GM23338 (cell line): ENCODE measurements at regions not wholly inside any gene's neighbourhood (a gene's known extent, or its start where the extent isn't known, plus 50 kb on each side); places are given as distances from the start of the nearest gene placed in this dataset.

Experiments
- ATAC-seq: fragments of 200-7000 bp; cut with Tn5 transposase; 3 replicates; pipeline ENCODE4 v1.9.1; 2020
- DNase-seq: peaks from one replicate; pipeline ENCODE4 v3.0.0-alpha.2; 2015; ENCODE audit warnings: low spot score
- H2AFZ ChIP-seq: fragments of 200-600 bp; sonication (generic); 2 replicates; pipeline ENCODE4 v1.8.0; 2016; ENCODE audit warnings: antibody characterized with exemption, mild to moderate bottlenecking, moderate library complexity
- H3F3A ChIP-seq: fragments of 200-600 bp; sonication (generic); replicated peaks from 2 replicates; pipeline ENCODE4 v1.8.0; 2017; ENCODE audit warnings: antibody characterized with exemption, mixed run types, low read depth
- H3K27ac ChIP-seq: fragments of 200-600 bp; sonication (generic); 2 replicates; pipeline ENCODE4 v1.6.1; 2016; ENCODE audit warnings: low read depth
- H3K27me3 ChIP-seq: fragments of 200-600 bp; sonication (generic); 2 replicates; pipeline ENCODE4 v1.8.0; 2016; ENCODE audit warnings: mild to moderate bottlenecking, mixed run types, moderate library complexity; ENCODE audit not compliant: insufficient read depth
- H3K36me3 ChIP-seq: fragments of 200-600 bp; sonication (generic); 2 replicates; pipeline ENCODE4 v1.8.0; 2016; ENCODE audit warnings: mild to moderate bottlenecking; ENCODE audit not compliant: insufficient read depth
- H3K4me1 ChIP-seq: fragments of 200-600 bp; sonication (generic); 2 replicates; pipeline ENCODE4 v1.8.0; 2016; ENCODE audit warnings: mild to moderate bottlenecking, moderate library complexity; ENCODE audit not compliant: insufficient read depth
- H3K4me2 ChIP-seq: fragments of 200-600 bp; sonication (generic); 2 replicates; pipeline ENCODE4 v1.7.1; 2017; ENCODE audit warnings: mixed run types
- H3K4me3 ChIP-seq: fragments of 200-600 bp; sonication (generic); 2 replicates; pipeline ENCODE4 v1.6.1; 2016; ENCODE audit warnings: mixed run types
- H3K79me2 ChIP-seq: fragments of 200-600 bp; sonication (generic); replicated peaks from 2 replicates; pipeline ENCODE4 v1.8.0; 2017; ENCODE audit warnings: mild to moderate bottlenecking; ENCODE audit not compliant: insufficient read depth
- H3K9me2 ChIP-seq: fragments of 200-600 bp; sonication (generic); 2 replicates; pipeline ENCODE4 v1.8.0; 2017; ENCODE audit not compliant: insufficient read depth
- H4K20me1 ChIP-seq: fragments of 200-600 bp; sonication (generic); replicated peaks from 2 replicates; pipeline ENCODE4 v1.8.0; 2017; ENCODE audit warnings: mild to moderate bottlenecking; ENCODE audit not compliant: insufficient read depth
- H3K27ac Mint-ChIP-seq: 2 replicates; pipeline ENCODE4 v1.8.0; 2020; ENCODE audit warnings: inconsistent platforms, mild to moderate bottlenecking, moderate library complexity, mixed read lengths
- H3K27me3 Mint-ChIP-seq: 3 replicates; pipeline ENCODE4 v1.8.0; 2022; ENCODE audit warnings: low read depth, mild to moderate bottlenecking, moderate library complexity, mixed read lengths, inconsistent platforms; ENCODE audit not compliant: insufficient read depth, poor library complexity
- H3K36me3 Mint-ChIP-seq: 3 replicates; pipeline ENCODE4 v1.8.0; 2021; ENCODE audit warnings: low read depth, mild to moderate bottlenecking, inconsistent platforms, moderate library complexity, mixed read lengths
- H3K4me1 Mint-ChIP-seq: 3 replicates; pipeline ENCODE4 v1.8.0; 2020; ENCODE audit warnings: mild to moderate bottlenecking, inconsistent platforms, mixed read lengths
- H3K4me3 Mint-ChIP-seq: 3 replicates; pipeline ENCODE4 v1.8.0; 2021; ENCODE audit warnings: moderate library complexity, mild to moderate bottlenecking, inconsistent platforms, mixed read lengths
- H3K9me3 Mint-ChIP-seq: 3 replicates; pipeline ENCODE4 v1.8.0; 2020; ENCODE audit warnings: moderate library complexity, mild to moderate bottlenecking, inconsistent platforms, mixed read lengths
- CREB1 ChIP-seq: fragments of 250-450 bp; sonication (Bioruptor Pico); IDR thresholded peaks from 2 replicates; pipeline ENCODE4 v1.5.0; 2020; ENCODE audit warnings: low read depth, mild to moderate bottlenecking, moderate library complexity
- EZH2 ChIP-seq: fragments of 200-600 bp; sonication (generic); IDR thresholded peaks from one replicate; pipeline ENCODE4 v1.8.0; 2017; ENCODE audit warnings: antibody characterized with exemption, mild to moderate bottlenecking, low read depth; ENCODE audit not compliant: unreplicated experiment
- EZH2phosphoT487 ChIP-seq: fragments of 200-600 bp; sonication (generic); IDR thresholded peaks from one replicate; pipeline ENCODE4 v1.8.1; 2018; ENCODE audit warnings: antibody characterized with exemption; ENCODE audit not compliant: unreplicated experiment
- JUNB ChIP-seq: IDR thresholded peaks from one replicate; pipeline ENCODE4 v1.6.1; 2016; ENCODE audit warnings: antibody characterized with exemption; ENCODE audit not compliant: unreplicated experiment
- NANOG ChIP-seq: IDR thresholded peaks from 2 replicates; pipeline ENCODE4 v1.6.1; 2016; ENCODE audit warnings: antibody characterized with exemption, borderline replicate concordance
- STAT1 ChIP-seq: IDR thresholded peaks from one replicate; pipeline ENCODE4 v1.6.1; 2016; ENCODE audit warnings: antibody characterized with exemption; ENCODE audit not compliant: unreplicated experiment
- ZNF114 ChIP-seq: fragments of 250-450 bp; sonication (Bioruptor Pico); IDR thresholded peaks from 2 replicates; pipeline ENCODE4 v1.5.0; 2020; ENCODE audit warnings: mild to moderate bottlenecking, moderate library complexity
- TF ChIP-seq, protein P1 (sequence below): IDR thresholded peaks from one replicate; pipeline ENCODE4 v1.6.1; 2018; ENCODE audit warnings: antibody characterized with exemption; ENCODE audit not compliant: unreplicated experiment
- TF ChIP-seq, protein P2 (sequence below): IDR thresholded peaks from 2 replicates; pipeline ENCODE4 v1.6.1; 2016; ENCODE audit warnings: antibody characterized with exemption
- TF ChIP-seq, protein P3 (sequence below): fragments of 250-450 bp; sonication (Bioruptor Pico); IDR thresholded peaks from 2 replicates; pipeline ENCODE4 v1.5.0; 2020; ENCODE audit warnings: mild to moderate bottlenecking, moderate library complexity

DNA sequence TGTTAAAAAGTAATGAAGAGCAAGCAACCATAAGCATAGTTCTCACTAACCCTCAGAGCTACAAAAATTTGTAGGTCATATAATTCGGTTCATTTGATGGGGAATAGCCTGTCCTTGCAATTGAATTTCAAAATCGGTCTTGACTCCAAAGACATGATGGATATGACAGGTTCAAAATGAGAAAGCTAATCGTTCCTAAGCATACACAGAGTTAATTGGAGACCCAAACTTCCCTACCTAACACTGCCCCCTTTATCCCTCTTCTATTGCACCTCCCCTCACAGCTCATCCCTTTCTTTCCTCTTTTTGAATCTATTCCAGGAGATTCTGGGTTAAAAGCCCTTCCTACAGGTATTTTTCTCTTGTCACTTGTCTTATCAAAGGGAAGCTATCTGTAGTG is 390.0 kb upstream of the PTBP2 start:
- Histone ChIP-seq H4K20me1 (no peaks in the 10 kb centered on the region), H3K4me2 (no peak overlapping the region)
- no peaks in the 10 kb centered on the region for H3K9me3 Mint-ChIP-seq

More for the DNA sequence above, 390.0 kb upstream of the PTBP2 start:
- H3K27ac ChIP-seq = no peak overlapping the region
- Mint-ChIP-seq H3K4me1 (no peaks in the 10 kb centered on the region), H3K27me3 (no peaks in the 10 kb centered on the region), H3K27ac (no peak overlapping the region), H3K4me3 (no peak overlapping the region), H3K36me3 (no peaks in the 10 kb centered on the region; the same call in 2 of the 3 replicates)
- no peaks in the 10 kb centered on the region for H3K9me2 ChIP-seq
- no peaks in the 10 kb centered on the region for H3K36me3 ChIP-seq
- DNase-seq = no peak
- no peaks in the 10 kb centered on the region for H3F3A ChIP-seq
- no peak overlapping the region for H3K4me3 ChIP-seq
- TF ChIP-seq EZH2phosphoT487 = no peak
- TF ChIP-seq JUNB = no peak
- TF ChIP-seq, protein P1, sequence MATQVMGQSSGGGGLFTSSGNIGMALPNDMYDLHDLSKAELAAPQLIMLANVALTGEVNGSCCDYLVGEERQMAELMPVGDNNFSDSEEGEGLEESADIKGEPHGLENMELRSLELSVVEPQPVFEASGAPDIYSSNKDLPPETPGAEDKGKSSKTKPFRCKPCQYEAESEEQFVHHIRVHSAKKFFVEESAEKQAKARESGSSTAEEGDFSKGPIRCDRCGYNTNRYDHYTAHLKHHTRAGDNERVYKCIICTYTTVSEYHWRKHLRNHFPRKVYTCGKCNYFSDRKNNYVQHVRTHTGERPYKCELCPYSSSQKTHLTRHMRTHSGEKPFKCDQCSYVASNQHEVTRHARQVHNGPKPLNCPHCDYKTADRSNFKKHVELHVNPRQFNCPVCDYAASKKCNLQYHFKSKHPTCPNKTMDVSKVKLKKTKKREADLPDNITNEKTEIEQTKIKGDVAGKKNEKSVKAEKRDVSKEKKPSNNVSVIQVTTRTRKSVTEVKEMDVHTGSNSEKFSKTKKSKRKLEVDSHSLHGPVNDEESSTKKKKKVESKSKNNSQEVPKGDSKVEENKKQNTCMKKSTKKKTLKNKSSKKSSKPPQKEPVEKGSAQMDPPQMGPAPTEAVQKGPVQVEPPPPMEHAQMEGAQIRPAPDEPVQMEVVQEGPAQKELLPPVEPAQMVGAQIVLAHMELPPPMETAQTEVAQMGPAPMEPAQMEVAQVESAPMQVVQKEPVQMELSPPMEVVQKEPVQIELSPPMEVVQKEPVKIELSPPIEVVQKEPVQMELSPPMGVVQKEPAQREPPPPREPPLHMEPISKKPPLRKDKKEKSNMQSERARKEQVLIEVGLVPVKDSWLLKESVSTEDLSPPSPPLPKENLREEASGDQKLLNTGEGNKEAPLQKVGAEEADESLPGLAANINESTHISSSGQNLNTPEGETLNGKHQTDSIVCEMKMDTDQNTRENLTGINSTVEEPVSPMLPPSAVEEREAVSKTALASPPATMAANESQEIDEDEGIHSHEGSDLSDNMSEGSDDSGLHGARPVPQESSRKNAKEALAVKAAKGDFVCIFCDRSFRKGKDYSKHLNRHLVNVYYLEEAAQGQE = no peak
- TF ChIP-seq, protein P2, sequence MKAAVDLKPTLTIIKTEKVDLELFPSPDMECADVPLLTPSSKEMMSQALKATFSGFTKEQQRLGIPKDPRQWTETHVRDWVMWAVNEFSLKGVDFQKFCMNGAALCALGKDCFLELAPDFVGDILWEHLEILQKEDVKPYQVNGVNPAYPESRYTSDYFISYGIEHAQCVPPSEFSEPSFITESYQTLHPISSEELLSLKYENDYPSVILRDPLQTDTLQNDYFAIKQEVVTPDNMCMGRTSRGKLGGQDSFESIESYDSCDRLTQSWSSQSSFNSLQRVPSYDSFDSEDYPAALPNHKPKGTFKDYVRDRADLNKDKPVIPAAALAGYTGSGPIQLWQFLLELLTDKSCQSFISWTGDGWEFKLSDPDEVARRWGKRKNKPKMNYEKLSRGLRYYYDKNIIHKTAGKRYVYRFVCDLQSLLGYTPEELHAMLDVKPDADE = no peak
- TF ChIP-seq, protein P3, sequence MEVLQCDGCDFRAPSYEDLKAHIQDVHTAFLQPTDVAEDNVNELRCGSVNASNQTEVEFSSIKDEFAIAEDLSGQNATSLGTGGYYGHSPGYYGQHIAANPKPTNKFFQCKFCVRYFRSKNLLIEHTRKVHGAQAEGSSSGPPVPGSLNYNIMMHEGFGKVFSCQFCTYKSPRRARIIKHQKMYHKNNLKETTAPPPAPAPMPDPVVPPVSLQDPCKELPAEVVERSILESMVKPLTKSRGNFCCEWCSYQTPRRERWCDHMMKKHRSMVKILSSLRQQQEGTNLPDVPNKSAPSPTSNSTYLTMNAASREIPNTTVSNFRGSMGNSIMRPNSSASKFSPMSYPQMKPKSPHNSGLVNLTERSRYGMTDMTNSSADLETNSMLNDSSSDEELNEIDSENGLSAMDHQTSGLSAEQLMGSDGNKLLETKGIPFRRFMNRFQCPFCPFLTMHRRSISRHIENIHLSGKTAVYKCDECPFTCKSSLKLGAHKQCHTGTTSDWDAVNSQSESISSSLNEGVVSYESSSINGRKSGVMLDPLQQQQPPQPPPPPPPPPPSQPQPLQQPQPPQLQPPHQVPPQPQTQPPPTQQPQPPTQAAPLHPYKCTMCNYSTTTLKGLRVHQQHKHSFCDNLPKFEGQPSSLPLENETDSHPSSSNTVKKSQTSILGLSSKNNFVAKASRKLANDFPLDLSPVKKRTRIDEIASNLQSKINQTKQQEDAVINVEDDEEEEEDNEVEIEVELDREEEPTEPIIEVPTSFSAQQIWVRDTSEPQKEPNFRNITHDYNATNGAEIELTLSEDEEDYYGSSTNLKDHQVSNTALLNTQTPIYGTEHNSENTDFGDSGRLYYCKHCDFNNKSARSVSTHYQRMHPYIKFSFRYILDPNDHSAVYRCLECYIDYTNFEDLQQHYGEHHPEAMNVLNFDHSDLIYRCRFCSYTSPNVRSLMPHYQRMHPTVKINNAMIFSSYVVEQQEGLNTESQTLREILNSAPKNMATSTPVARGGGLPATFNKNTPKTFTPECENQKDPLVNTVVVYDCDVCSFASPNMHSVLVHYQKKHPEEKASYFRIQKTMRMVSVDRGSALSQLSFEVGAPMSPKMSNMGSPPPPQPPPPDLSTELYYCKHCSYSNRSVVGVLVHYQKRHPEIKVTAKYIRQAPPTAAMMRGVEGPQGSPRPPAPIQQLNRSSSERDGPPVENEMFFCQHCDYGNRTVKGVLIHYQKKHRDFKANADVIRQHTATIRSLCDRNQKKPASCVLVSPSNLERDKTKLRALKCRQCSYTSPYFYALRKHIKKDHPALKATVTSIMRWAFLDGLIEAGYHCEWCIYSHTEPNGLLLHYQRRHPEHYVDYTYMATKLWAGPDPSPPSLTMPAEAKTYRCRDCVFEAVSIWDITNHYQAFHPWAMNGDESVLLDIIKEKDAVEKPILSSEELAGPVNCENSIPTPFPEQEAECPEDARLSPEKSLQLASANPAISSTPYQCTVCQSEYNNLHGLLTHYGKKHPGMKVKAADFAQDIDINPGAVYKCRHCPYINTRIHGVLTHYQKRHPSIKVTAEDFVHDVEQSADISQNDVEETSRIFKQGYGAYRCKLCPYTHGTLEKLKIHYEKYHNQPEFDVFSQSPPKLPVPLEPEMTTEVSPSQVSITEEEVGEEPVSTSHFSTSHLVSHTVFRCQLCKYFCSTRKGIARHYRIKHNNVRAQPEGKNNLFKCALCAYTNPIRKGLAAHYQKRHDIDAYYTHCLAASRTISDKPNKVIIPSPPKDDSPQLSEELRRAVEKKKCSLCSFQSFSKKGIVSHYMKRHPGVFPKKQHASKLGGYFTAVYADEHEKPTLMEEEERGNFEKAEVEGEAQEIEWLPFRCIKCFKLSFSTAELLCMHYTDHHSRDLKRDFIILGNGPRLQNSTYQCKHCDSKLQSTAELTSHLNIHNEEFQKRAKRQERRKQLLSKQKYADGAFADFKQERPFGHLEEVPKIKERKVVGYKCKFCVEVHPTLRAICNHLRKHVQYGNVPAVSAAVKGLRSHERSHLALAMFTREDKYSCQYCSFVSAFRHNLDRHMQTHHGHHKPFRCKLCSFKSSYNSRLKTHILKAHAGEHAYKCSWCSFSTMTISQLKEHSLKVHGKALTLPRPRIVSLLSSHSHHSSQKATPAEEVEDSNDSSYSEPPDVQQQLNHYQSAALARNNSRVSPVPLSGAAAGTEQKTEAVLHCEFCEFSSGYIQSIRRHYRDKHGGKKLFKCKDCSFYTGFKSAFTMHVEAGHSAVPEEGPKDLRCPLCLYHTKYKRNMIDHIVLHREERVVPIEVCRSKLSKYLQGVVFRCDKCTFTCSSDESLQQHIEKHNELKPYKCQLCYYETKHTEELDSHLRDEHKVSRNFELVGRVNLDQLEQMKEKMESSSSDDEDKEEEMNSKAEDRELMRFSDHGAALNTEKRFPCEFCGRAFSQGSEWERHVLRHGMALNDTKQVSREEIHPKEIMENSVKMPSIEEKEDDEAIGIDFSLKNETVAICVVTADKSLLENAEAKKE (CRISPR knock-in tag) = no peak
- TF ChIP-seq ZNF114 (CRISPR knock-in tag) = no peak
- no peak for TF ChIP-seq NANOG
- no peak for TF ChIP-seq EZH2
- no peak for TF ChIP-seq CREB1 (CRISPR knock-in tag)
- no peak for TF ChIP-seq STAT1
- no peaks in the 10 kb centered on the region for H3K79me2 ChIP-seq
- no peaks in the 10 kb centered on the region for H3K4me1 ChIP-seq
- no peak overlapping the region for H2AFZ ChIP-seq
- H3K27me3 ChIP-seq = no peaks in the 10 kb centered on the region
- no peak for ATAC-seq
